Parathyroid adenoma (tissue), 2 donors: ENCODE measurements at regions not wholly inside any gene's neighbourhood (a gene's known extent, or its start where the extent isn't known, plus 50 kb on each side); places are given as distances from the start of the nearest gene placed in this dataset.
"Not testable (repeated sequence)": the region's sequence is repeated elsewhere in the genome, so short reads cannot be mapped to it uniquely, and the experiment has no call there.

Source experiments
- H2AFZ ChIP-seq: fragments of 300-600 bp; sonication (generic); one replicate; pipeline ENCODE4 v1.7.0; 2017; ENCODE audit warnings: antibody characterized with exemption, mild to moderate bottlenecking
- H3K27ac ChIP-seq: fragments of 300-600 bp; sonication (generic); one replicate; pipeline ENCODE4 v1.7.0; 2017
- H3K27me3 ChIP-seq: fragments of 300-600 bp; sonication (generic); one replicate; pipeline ENCODE4 v1.7.0; 2017; ENCODE audit warnings: low read length; ENCODE audit not compliant: control insufficient read depth, insufficient read depth
- H3K36me3 ChIP-seq: fragments of 300-600 bp; sonication (generic); one replicate; pipeline ENCODE4 v1.7.0; 2017; ENCODE audit warnings: low read length; ENCODE audit not compliant: control insufficient read depth, insufficient read depth
- H3K4me1 ChIP-seq: fragments of 300-600 bp; sonication (generic); one replicate; pipeline ENCODE4 v1.7.0; 2017; ENCODE audit warnings: control low read depth
- H3K4me2 ChIP-seq: fragments of 300-600 bp; sonication (generic); one replicate; pipeline ENCODE4 v1.7.0; 2017; ENCODE audit warnings: low read length
- H3K4me3 ChIP-seq: fragments of 300-600 bp; sonication (generic); one replicate; pipeline ENCODE4 v1.7.0; 2017; ENCODE audit warnings: low read depth, low read length
- H3K79me2 ChIP-seq: fragments of 300-600 bp; sonication (generic); one replicate; pipeline ENCODE4 v1.7.0; 2017; ENCODE audit warnings: control low read depth
- H3K9ac ChIP-seq: fragments of 300-600 bp; sonication (generic); one replicate; pipeline ENCODE4 v1.7.0; 2017; ENCODE audit warnings: mild to moderate bottlenecking
- H3K9me3 ChIP-seq: fragments of 300-600 bp; sonication (generic); one replicate; pipeline ENCODE4 v1.7.0; 2017; ENCODE audit warnings: low read length; ENCODE audit not compliant: control insufficient read depth
- donor health status: primary hyperparathyroidism.

GRCh38 chr2:87567912-87568311 lies 180.0 kb upstream of the PLGLB2 start:
- not testable (repeated sequence) for H3K9me3 ChIP-seq, H3K9ac ChIP-seq, H3K79me2 ChIP-seq, H3K36me3 ChIP-seq, H3K27me3 ChIP-seq, H3K4me1 ChIP-seq, H3K4me2 ChIP-seq, H2AFZ ChIP-seq, H3K4me3 ChIP-seq, H3K27ac ChIP-seq

GRCh38 chr2:87568554-87569278 lies 179.2 kb upstream of the PLGLB2 start:
- not testable (repeated sequence) for H2AFZ ChIP-seq, H3K79me2 ChIP-seq, H3K4me3 ChIP-seq, H3K9ac ChIP-seq, H3K27ac ChIP-seq, H3K27me3 ChIP-seq, H3K9me3 ChIP-seq, H3K4me1 ChIP-seq, H3K4me2 ChIP-seq, H3K36me3 ChIP-seq

GRCh38 chr2:87569689-87570397 lies 178.0 kb upstream of the PLGLB2 start:
- not testable (repeated sequence) for H3K79me2 ChIP-seq, H3K4me3 ChIP-seq, H3K27ac ChIP-seq, H3K4me2 ChIP-seq, H3K4me1 ChIP-seq, H3K9ac ChIP-seq, H2AFZ ChIP-seq, H3K9me3 ChIP-seq, H3K27me3 ChIP-seq, H3K36me3 ChIP-seq

GRCh38 chr2:87571889-87572465 lies 175.9 kb upstream of the PLGLB2 start:
- not testable (repeated sequence) for H3K27ac ChIP-seq, H3K36me3 ChIP-seq, H3K27me3 ChIP-seq, H3K4me2 ChIP-seq, H3K4me1 ChIP-seq, H3K9ac ChIP-seq, H3K79me2 ChIP-seq, H2AFZ ChIP-seq, H3K4me3 ChIP-seq, H3K9me3 ChIP-seq

- H3K4me2 ChIP-seq, H3K27ac ChIP-seq, H3K9ac ChIP-seq, H3K36me3 ChIP-seq, H3K79me2 ChIP-seq, H2AFZ ChIP-seq, H3K9me3 ChIP-seq, H3K4me1 ChIP-seq, H3K27me3 ChIP-seq, H3K4me3 ChIP-seq: not testable (repeated sequence)
These were observed 175.0 kb upstream of the PLGLB2 start for GRCh38 chr2:87572906-87573305.

- H3K4me2 ChIP-seq: not testable (repeated sequence)
These were observed 174.3 kb upstream of the PLGLB2 start for GRCh38 chr2:87573386-87574192.

GRCh38 chr2:87574193-87575119 lies 173.4 kb upstream of the PLGLB2 start:
- not testable (repeated sequence) for H3K4me2 ChIP-seq, H3K9ac ChIP-seq, H2AFZ ChIP-seq, H3K27ac ChIP-seq, H3K79me2 ChIP-seq, H3K4me3 ChIP-seq, H3K36me3 ChIP-seq, H3K27me3 ChIP-seq, H3K9me3 ChIP-seq, H3K4me1 ChIP-seq

More at GRCh38 chr2:87573386-87574192, 174.3 kb upstream of the PLGLB2 start:
- H3K4me3 ChIP-seq, H3K27me3 ChIP-seq, H3K9ac ChIP-seq, H3K36me3 ChIP-seq, H3K79me2 ChIP-seq, H3K4me1 ChIP-seq, H2AFZ ChIP-seq, H3K9me3 ChIP-seq, H3K27ac ChIP-seq: not testable (repeated sequence)

GRCh38 chr2:87575138-87575537 lies 172.7 kb upstream of the PLGLB2 start:
- H3K9me3 ChIP-seq, H3K4me1 ChIP-seq, H3K4me2 ChIP-seq, H2AFZ ChIP-seq, H3K27me3 ChIP-seq, H3K79me2 ChIP-seq, H3K27ac ChIP-seq, H3K36me3 ChIP-seq, H3K9ac ChIP-seq, H3K4me3 ChIP-seq: not testable (repeated sequence)

- H3K4me3 ChIP-seq, H3K4me2 ChIP-seq, H3K27ac ChIP-seq, H3K9me3 ChIP-seq, H3K9ac ChIP-seq, H2AFZ ChIP-seq, H3K79me2 ChIP-seq, H3K4me1 ChIP-seq, H3K36me3 ChIP-seq, H3K27me3 ChIP-seq: not testable (repeated sequence)
These were observed 170.5 kb upstream of the PLGLB2 start for GRCh38 chr2:87577358-87577757.

GRCh38 chr2:87582152-87582551 lies 165.7 kb upstream of the PLGLB2 start:
- not testable (repeated sequence) for H3K4me3 ChIP-seq, H3K36me3 ChIP-seq, H3K4me1 ChIP-seq, H3K4me2 ChIP-seq, H2AFZ ChIP-seq, H3K9me3 ChIP-seq, H3K27ac ChIP-seq, H3K9ac ChIP-seq, H3K27me3 ChIP-seq, H3K79me2 ChIP-seq
